ENCODE measurements at regions not wholly inside any gene's neighbourhood (a gene's known extent, or its start where the extent isn't known, plus 50 kb on each side); places are given as distances from the start of the nearest gene placed in this dataset.

DNA sequence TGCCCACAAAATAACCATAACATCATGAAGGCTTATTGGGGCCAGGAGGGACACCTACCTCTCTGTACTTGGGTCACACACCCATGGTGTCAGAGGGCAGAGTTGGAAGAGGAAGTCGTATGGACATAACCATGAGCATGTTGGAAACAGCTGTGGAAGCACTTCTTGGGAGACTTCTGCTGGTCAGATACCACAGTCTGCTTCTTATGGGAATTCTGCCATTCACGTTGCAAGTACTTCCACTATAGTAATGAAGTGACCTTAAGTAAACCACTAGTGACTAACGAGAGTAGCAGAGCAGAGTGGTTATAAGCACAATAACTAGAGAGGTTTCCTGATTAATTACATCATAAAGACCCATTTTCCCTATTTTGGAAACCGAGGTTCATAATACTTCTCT, 61.1 kb upstream of the TFPI start:
- TF ChIP-seq, protein P1, sequence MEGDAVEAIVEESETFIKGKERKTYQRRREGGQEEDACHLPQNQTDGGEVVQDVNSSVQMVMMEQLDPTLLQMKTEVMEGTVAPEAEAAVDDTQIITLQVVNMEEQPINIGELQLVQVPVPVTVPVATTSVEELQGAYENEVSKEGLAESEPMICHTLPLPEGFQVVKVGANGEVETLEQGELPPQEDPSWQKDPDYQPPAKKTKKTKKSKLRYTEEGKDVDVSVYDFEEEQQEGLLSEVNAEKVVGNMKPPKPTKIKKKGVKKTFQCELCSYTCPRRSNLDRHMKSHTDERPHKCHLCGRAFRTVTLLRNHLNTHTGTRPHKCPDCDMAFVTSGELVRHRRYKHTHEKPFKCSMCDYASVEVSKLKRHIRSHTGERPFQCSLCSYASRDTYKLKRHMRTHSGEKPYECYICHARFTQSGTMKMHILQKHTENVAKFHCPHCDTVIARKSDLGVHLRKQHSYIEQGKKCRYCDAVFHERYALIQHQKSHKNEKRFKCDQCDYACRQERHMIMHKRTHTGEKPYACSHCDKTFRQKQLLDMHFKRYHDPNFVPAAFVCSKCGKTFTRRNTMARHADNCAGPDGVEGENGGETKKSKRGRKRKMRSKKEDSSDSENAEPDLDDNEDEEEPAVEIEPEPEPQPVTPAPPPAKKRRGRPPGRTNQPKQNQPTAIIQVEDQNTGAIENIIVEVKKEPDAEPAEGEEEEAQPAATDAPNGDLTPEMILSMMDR (IDR thresholded peaks at IDR 0.05; ENCODE audit: control extremely low read depth in 1 of 3, insufficient read depth in 1 of 3, low read depth in 1 of 3, low read length in 3 of 3): no peak
- TF ChIP-seq JUN (IDR thresholded peaks at IDR 0.05; ENCODE audit: low read depth, low read length): no peak
- no peak for TF ChIP-seq EP300 (IDR thresholded peaks at IDR 0.05; ENCODE audit: borderline replicate concordance in 1 of 2, low read depth in 2 of 2, low read length in 2 of 2)
- TF ChIP-seq JUND (IDR thresholded peaks at IDR 0.05; ENCODE audit: low read length): no peak
- no peak for TF ChIP-seq GTF2F1 (IDR thresholded peaks at IDR 0.05; ENCODE audit: borderline replicate concordance, low read depth, low read length)
- TF ChIP-seq ZNF274 (IDR thresholded peaks at IDR 0.05; ENCODE audit: borderline replicate concordance, extremely low read depth, low read length): no peak
- no peak for TF ChIP-seq POLR2A (IDR thresholded peaks at IDR 0.05; ENCODE audit: control extremely low read depth in 1 of 2, low read depth in 2 of 2, low read length in 2 of 2)
- no peak for TF ChIP-seq EZH2 (IDR thresholded peaks at IDR 0.05; ENCODE audit: low read depth, low read length, severe bottlenecking)
- no peak for TF ChIP-seq TAF1 (IDR thresholded peaks at IDR 0.05; ENCODE audit: low read depth, low read length)
- no peak for TF ChIP-seq SAP30 (IDR thresholded peaks at IDR 0.05; ENCODE audit: insufficient read depth, insufficient replicate concordance, low read length)
- no peak for TF ChIP-seq TBP (IDR thresholded peaks at IDR 0.05; ENCODE audit: low read depth, low read length)
- no peak for TF ChIP-seq RAD21 (IDR thresholded peaks at IDR 0.05 in 1 of 2, conservative IDR thresholded peaks at IDR 0.05 in 1 of 2; ENCODE audit: low read depth in 2 of 2, low read length in 2 of 2)

Data from H1 (cell line).